ENCODE measurements at regions not wholly inside any gene's neighbourhood (a gene's known extent, or its start where the extent isn't known, plus 50 kb on each side); places are given as distances from the start of the nearest gene placed in this dataset.

DNA sequence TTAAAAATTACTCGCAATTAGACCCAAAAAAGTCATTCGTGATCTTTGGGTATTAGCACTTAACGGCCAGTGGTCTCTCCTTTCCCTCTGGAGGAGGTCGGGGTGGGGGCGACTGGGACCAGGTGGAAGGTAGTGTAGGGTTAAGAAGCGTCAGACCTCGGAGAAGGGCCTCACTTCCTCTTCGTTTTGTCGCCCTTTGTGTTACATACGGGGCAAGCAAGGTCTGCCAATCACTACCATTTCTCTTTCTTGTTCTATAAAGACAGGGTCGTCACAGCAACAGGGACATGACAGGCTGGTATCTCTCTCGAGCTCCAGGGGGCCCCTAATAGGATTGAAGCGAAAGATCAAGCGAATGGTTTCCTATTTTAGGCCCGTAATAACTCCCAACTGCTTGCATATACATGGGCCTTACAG is 136.6 kb downstream of the INSIG2 start:
- WGBS, 2 donors (ENCODE audit: extremely low coverage in 2 of 2, insufficient read length in 2 of 2, insufficient replicate concordance in 1 of 2) = no CpG with 5 or more reads among the region's 15 CpGs
- peak overlapping the region in 1 of 2 donors; percentile 53 for H3K4me3 ChIP-seq (ENCODE audit: low read length in 2 of 2)

DNA sequence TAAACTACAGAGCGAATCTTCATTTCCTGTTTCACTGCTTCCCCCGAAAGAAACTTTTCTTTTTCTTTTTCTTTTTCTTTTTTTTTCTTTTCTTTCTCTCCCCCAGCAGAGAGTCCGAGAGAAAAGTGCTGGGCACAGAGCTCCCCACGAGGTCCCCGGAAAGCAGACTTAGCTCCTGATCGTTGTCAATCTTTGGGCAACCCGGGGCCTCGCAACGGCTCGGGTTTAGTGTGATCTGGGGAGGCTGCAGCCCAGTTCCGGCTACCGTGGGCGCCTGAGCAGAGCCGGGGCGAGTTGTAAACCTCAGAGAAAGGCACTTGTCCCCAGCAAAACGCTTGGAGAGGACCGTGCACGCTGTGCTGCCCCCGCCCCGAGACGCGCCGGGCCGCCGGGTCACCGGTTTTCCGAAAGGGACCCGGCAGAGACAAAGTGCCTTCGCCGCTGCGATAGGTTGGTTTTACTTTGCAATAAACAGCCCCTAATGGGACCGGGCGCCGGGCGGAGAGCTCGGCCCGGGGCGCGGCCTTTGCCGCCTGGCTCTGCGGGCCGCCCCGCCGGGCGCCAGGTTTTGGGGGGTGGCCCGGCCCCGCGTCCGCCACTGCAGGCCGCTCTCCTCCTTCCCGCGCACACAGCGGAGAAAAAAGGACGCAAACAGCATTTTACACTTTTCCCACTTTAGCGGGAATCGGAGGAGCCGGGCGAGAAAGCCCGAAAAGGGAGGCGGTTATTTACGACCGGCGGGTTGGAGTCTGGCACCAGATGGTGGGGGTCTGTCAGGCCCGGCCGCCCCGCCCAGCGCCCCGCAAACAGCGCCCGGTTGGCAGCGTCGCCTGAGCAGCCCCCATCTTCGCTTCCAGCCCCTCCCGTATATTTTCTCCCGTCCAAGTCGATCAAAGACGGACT is 136.0 kb downstream of the INSIG2 start:
- H4K8ac ChIP-seq (ENCODE audit: low read depth, low read length) = no peak overlapping the region
- no peak overlapping the region for H3K27ac ChIP-seq (replicated peaks; ENCODE audit: low read length)
- peak; percentile 44 for DNase-seq (ENCODE audit: low spot score)

More for the DNA sequence above, 136.6 kb downstream of the INSIG2 start:
- H3K18ac ChIP-seq (ENCODE audit: low read length) = peak overlapping the region; percentile 92
- peak overlapping the region; percentile 93 for H2AFZ ChIP-seq (ENCODE audit: low read length)
- H2BK15ac ChIP-seq (ENCODE audit: low read length) = peak overlapping the region; percentile 63
- no peak overlapping the region for H4K91ac ChIP-seq (ENCODE audit: low read depth, low read length, poor library complexity)
- H3K23ac ChIP-seq (ENCODE audit: low read depth, low read length, poor library complexity) = peak overlapping the region; percentile 5
- peaks cover 0 to 25% (median 6%) of the 10 kb centered on the region in 3 experiments for H3K27me3 ChIP-seq (ENCODE audit: control insufficient read depth in 3 of 3, insufficient read depth in 3 of 3, low read depth in 1 of 3, low read length in 3 of 3)
- no peak overlapping the region for H4K8ac ChIP-seq (ENCODE audit: low read depth, low read length)
- no peak overlapping the region for H3K27ac ChIP-seq (replicated peaks; ENCODE audit: low read length)
- H3K79me1 ChIP-seq (ENCODE audit: low read depth, low read length) = no peaks in the 10 kb centered on the region
- peaks cover 12 to 23% of the 10 kb centered on the region in 2 donors for H3K4me1 ChIP-seq (ENCODE audit: control insufficient read depth in 2 of 2, insufficient read depth in 1 of 2, low read depth in 1 of 2, low read length in 2 of 2)
- H2AK5ac ChIP-seq (ENCODE audit: low read depth, low read length) = no peak overlapping the region
- no peak overlapping the region for H2BK5ac ChIP-seq (ENCODE audit: low read length)
- H3K14ac ChIP-seq (ENCODE audit: low read length) = no peak overlapping the region
- H3K4me2 ChIP-seq (ENCODE audit: insufficient read depth, low read length, poor library complexity, severe bottlenecking) = peak overlapping the region; percentile 78
- no peaks in the 10 kb centered on the region for H3K36me3 ChIP-seq (replicated peaks in 1 of 2; ENCODE audit: control insufficient read depth in 2 of 2, insufficient read depth in 2 of 2, low read length in 2 of 2)
- H2BK12ac ChIP-seq (ENCODE audit: low read length) = no peak overlapping the region
- H2BK120ac ChIP-seq (ENCODE audit: low read depth, low read length) = no peak overlapping the region
- H3K4ac ChIP-seq (ENCODE audit: low read length) = no peak overlapping the region
- H3K9me3 ChIP-seq (replicated peaks in 1 of 2; ENCODE audit: control insufficient read depth in 2 of 2, insufficient read depth in 1 of 2, low read depth in 1 of 2, low read length in 2 of 2) = no peaks in the 10 kb centered on the region
- no peak for DNase-seq (ENCODE audit: low spot score)
- no peak overlapping the region for H3K9ac ChIP-seq (ENCODE audit: low read depth, low read length, poor library complexity)

DNA sequence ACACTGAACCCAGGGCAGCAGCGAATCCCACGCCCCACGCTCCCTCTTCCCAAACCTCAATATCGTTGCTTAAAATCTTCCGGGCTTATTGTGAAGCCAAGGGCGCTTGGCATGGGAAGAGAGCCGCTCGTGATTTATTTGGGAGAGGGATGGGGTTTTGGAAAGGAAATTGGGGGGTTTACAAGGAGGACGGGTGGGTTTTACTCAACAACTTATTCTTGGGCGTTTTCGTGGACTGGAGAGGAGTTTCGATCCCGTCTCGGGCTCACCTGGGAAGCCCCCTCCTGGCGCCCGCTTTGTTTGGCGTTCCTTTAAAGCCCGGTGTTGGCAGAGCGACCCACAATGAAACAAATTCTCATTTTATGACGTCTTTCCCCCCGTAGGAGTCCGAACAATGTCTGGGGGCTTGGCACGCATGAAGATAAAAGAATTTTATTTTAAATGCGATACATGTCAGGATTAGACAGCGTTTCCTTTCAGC is 135.3 kb downstream of the INSIG2 start:
- Histone ChIP-seq H3K9ac (ENCODE audit: low read depth, low read length, poor library complexity) (no peak overlapping the region), H3K4ac (ENCODE audit: low read length) (peak overlapping the region; percentile 12), H2AK5ac (ENCODE audit: low read depth, low read length) (no peak overlapping the region), H3K9me3 (replicated peaks in 1 of 2; ENCODE audit: control insufficient read depth in 2 of 2, insufficient read depth in 1 of 2, low read depth in 1 of 2, low read length in 2 of 2) (no peaks in the 10 kb centered on the region), H3K79me1 (ENCODE audit: low read depth, low read length) (no peaks in the 10 kb centered on the region), H3K23ac (ENCODE audit: low read depth, low read length, poor library complexity) (no peak overlapping the region), H3K36me3 (replicated peaks in 1 of 2; ENCODE audit: control insufficient read depth in 2 of 2, insufficient read depth in 2 of 2, low read length in 2 of 2) (no peaks in the 10 kb centered on the region), H2BK5ac (ENCODE audit: low read length) (no peak overlapping the region), H4K8ac (ENCODE audit: low read depth, low read length) (no peak overlapping the region), H2AFZ (ENCODE audit: low read length) (peak overlapping the region; percentile 93), H2BK12ac (ENCODE audit: low read length) (no peak overlapping the region), H3K4me2 (ENCODE audit: insufficient read depth, low read length, poor library complexity, severe bottlenecking) (peak overlapping the region; percentile 78), H2BK15ac (ENCODE audit: low read length) (no peak overlapping the region), H2BK120ac (ENCODE audit: low read depth, low read length) (no peak overlapping the region), H3K4me1 (ENCODE audit: control insufficient read depth in 2 of 2, insufficient read depth in 1 of 2, low read depth in 1 of 2, low read length in 2 of 2) (peaks cover 12 to 23% of the 10 kb centered on the region in 2 donors), H3K4me3 (ENCODE audit: low read length in 2 of 2) (peak overlapping the region; percentile 42 to 53), H3K18ac (ENCODE audit: low read length) (peak overlapping the region; percentile 3), H3K27ac (replicated peaks; ENCODE audit: low read length) (no peak overlapping the region), H3K14ac (ENCODE audit: low read length) (no peak overlapping the region), H3K27me3 (ENCODE audit: control insufficient read depth in 3 of 3, insufficient read depth in 3 of 3, low read depth in 1 of 3, low read length in 3 of 3) (peaks cover 0 to 25% (median 6%) of the 10 kb centered on the region in 3 experiments), H4K91ac (ENCODE audit: low read depth, low read length, poor library complexity) (no peak overlapping the region)
- WGBS, 2 donors (ENCODE audit: extremely low coverage in 2 of 2, insufficient read length in 2 of 2, insufficient replicate concordance in 1 of 2) = no CpG with 5 or more reads among the region's 25 CpGs
- no peak for DNase-seq (ENCODE audit: low spot score)

More for the DNA sequence above, 136.0 kb downstream of the INSIG2 start:
- Histone ChIP-seq H3K4me3 (ENCODE audit: low read length in 2 of 2) (peak overlapping the region; percentile 53 to 72), H3K23ac (ENCODE audit: low read depth, low read length, poor library complexity) (peak overlapping the region; percentile 5), H3K36me3 (replicated peaks in 1 of 2; ENCODE audit: control insufficient read depth in 2 of 2, insufficient read depth in 2 of 2, low read length in 2 of 2) (no peaks in the 10 kb centered on the region), H4K91ac (ENCODE audit: low read depth, low read length, poor library complexity) (no peak overlapping the region), H2BK120ac (ENCODE audit: low read depth, low read length) (no peak overlapping the region), H3K4me2 (ENCODE audit: insufficient read depth, low read length, poor library complexity, severe bottlenecking) (peak overlapping the region; percentile 78), H3K18ac (ENCODE audit: low read length) (peak overlapping the region; percentile 92), H3K27me3 (ENCODE audit: control insufficient read depth in 3 of 3, insufficient read depth in 3 of 3, low read depth in 1 of 3, low read length in 3 of 3) (peaks cover 0 to 25% (median 6%) of the 10 kb centered on the region in 3 experiments), H2AK5ac (ENCODE audit: low read depth, low read length) (no peak overlapping the region), H3K14ac (ENCODE audit: low read length) (peak overlapping the region; percentile 17), H3K4ac (ENCODE audit: low read length) (no peak overlapping the region), H3K9ac (ENCODE audit: low read depth, low read length, poor library complexity) (peak overlapping the region; percentile 50), H2BK5ac (ENCODE audit: low read length) (no peak overlapping the region), H2BK12ac (ENCODE audit: low read length) (no peak overlapping the region), H3K4me1 (ENCODE audit: control insufficient read depth in 2 of 2, insufficient read depth in 1 of 2, low read depth in 1 of 2, low read length in 2 of 2) (peaks cover 12 to 23% of the 10 kb centered on the region in 2 donors), H3K79me1 (ENCODE audit: low read depth, low read length) (no peaks in the 10 kb centered on the region), H2BK15ac (ENCODE audit: low read length) (peak overlapping the region; percentile 63), H3K9me3 (replicated peaks in 1 of 2; ENCODE audit: control insufficient read depth in 2 of 2, insufficient read depth in 1 of 2, low read depth in 1 of 2, low read length in 2 of 2) (no peaks in the 10 kb centered on the region), H2AFZ (ENCODE audit: low read length) (peak overlapping the region; percentile 93)
- WGBS, 2 donors (ENCODE audit: extremely low coverage in 2 of 2, insufficient read length in 2 of 2, insufficient replicate concordance in 1 of 2) = no CpG with 5 or more reads among the region's 77 CpGs
